ENCODE measurements at regions not wholly inside any gene's neighbourhood (a gene's known extent, or its start where the extent isn't known, plus 50 kb on each side); places are given as distances from the start of the nearest gene placed in this dataset.
A peak's percentile ranks its signal among the peaks of the same experiment; 100 is the strongest.

- Histone ChIP-seq H3K4me3 (replicated peaks in 1 of 4; ENCODE audit: control extremely low read depth in 1 of 4, insufficient read depth in 1 of 4, low read depth in 3 of 4, low read length in 4 of 4) (no peak overlapping the region), H4K20me1 (ENCODE audit: control insufficient read depth, extremely low read depth, insufficient read depth, low read length) (no peaks in the 10 kb centered on the region), H2AFZ (ENCODE audit: low read length) (no peak overlapping the region), H3K9ac (ENCODE audit: insufficient read depth, low read length) (no peak overlapping the region), H3K27ac (ENCODE audit: insufficient read depth, low read length) (no peak overlapping the region), H3K4me1 (ENCODE audit: control insufficient read depth, extremely low read depth, insufficient read depth, low read length) (peaks cover 2% of the 10 kb centered on the region), H3K36me3 (ENCODE audit: control insufficient read depth, insufficient read depth, low read length) (no peaks in the 10 kb centered on the region), H3K4me2 (ENCODE audit: extremely low read depth, insufficient read depth, low read length) (no peak overlapping the region), H3K79me2 (ENCODE audit: control insufficient read depth, insufficient read depth, low read length) (no peaks in the 10 kb centered on the region), H3K27me3 (ENCODE audit: control insufficient read depth, insufficient read depth, low read length) (no peaks in the 10 kb centered on the region), H3K9me3 (ENCODE audit: control insufficient read depth, insufficient read depth, low read depth, low read length) (no peaks in the 10 kb centered on the region)
- TF ChIP-seq CTCF (conservative IDR thresholded peaks at IDR 0.05 in 1 of 2, IDR thresholded peaks at IDR 0.05 in 1 of 2; ENCODE audit: low read depth in 1 of 2, low read length in 2 of 2) (no peak), EZH2 (IDR thresholded peaks at IDR 0.05; ENCODE audit: low read length, missing control alignments) (no peak)
- DNase-seq (ENCODE audit: low read depth in 2 of 2) = no peak
These were observed 189.1 kb upstream of the TCF21 start for GRCh38 chr6:133699741-133700385.

DNA sequence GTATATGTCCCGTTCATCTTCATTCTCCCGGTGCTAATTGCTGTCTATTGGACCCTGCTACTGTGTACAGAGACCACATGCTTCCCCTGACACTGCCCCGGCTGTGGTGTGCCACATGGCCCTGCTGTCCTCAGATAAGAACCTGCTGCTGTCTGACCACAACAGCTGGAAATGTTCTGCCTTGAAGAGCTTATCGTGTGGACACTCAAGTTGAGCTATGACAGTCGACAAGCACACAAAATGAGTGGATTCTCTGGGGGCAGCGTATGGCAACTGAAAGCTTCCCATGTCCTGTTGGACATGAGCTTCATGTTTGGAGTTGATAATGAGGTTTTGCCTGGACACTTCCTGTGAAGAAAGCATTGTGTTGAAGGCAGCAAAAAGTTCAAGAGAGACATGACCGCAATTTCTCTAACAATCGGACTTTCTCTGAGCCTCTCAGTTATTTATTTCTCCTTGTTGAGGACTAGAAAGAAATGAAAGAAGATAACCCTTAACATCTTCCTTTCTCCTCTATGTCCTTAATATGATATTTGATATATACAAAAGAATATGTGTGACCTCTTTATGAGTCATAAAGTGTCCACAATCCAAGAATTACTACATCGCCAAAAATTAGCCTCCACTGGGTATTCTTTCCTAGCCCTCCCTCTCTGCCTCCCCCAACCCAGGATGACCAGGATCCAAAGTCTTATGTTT is 187.1 kb upstream of the TCF21 start:
- no peaks in the 10 kb centered on the region for H3K79me2 ChIP-seq (ENCODE audit: control insufficient read depth, insufficient read depth, low read length)
- no peak overlapping the region for H3K9ac ChIP-seq (ENCODE audit: insufficient read depth, low read length)
- no peaks in the 10 kb centered on the region for H3K27me3 ChIP-seq (ENCODE audit: control insufficient read depth, insufficient read depth, low read length)
- H4K20me1 ChIP-seq (ENCODE audit: control insufficient read depth, extremely low read depth, insufficient read depth, low read length) = no peaks in the 10 kb centered on the region
- H2AFZ ChIP-seq (ENCODE audit: low read length) = peak overlapping the region; percentile 31
- DNase-seq (ENCODE audit: low read depth in 2 of 2) = peak; percentile 39 to 72
- no peak for TF ChIP-seq CTCF (conservative IDR thresholded peaks at IDR 0.05 in 1 of 2, IDR thresholded peaks at IDR 0.05 in 1 of 2; ENCODE audit: low read depth in 1 of 2, low read length in 2 of 2)
- TF ChIP-seq EZH2 (IDR thresholded peaks at IDR 0.05; ENCODE audit: low read length, missing control alignments) = no peak
- H3K9me3 ChIP-seq (ENCODE audit: control insufficient read depth, insufficient read depth, low read depth, low read length) = no peaks in the 10 kb centered on the region
- H3K4me3 ChIP-seq (replicated peaks in 1 of 4; ENCODE audit: control extremely low read depth in 1 of 4, insufficient read depth in 1 of 4, low read depth in 3 of 4, low read length in 4 of 4) = no peak overlapping the region
- no peaks in the 10 kb centered on the region for H3K36me3 ChIP-seq (ENCODE audit: control insufficient read depth, insufficient read depth, low read length)
- H3K4me1 ChIP-seq (ENCODE audit: control insufficient read depth, extremely low read depth, insufficient read depth, low read length) = peaks cover 4% of the 10 kb centered on the region
- no peak overlapping the region for H3K4me2 ChIP-seq (ENCODE audit: extremely low read depth, insufficient read depth, low read length)
- no peak overlapping the region for H3K27ac ChIP-seq (ENCODE audit: insufficient read depth, low read length)

- no peaks in the 10 kb centered on the region for H4K20me1 ChIP-seq (ENCODE audit: control insufficient read depth, extremely low read depth, insufficient read depth, low read length)
- H3K4me1 ChIP-seq (ENCODE audit: control insufficient read depth, extremely low read depth, insufficient read depth, low read length) = peaks cover 6% of the 10 kb centered on the region
- peak; percentile 30 to 54 for DNase-seq (ENCODE audit: low read depth in 2 of 2)
- no peaks in the 10 kb centered on the region for H3K9me3 ChIP-seq (ENCODE audit: control insufficient read depth, insufficient read depth, low read depth, low read length)
- H3K4me3 ChIP-seq (replicated peaks in 1 of 4; ENCODE audit: control extremely low read depth in 1 of 4, insufficient read depth in 1 of 4, low read depth in 3 of 4, low read length in 4 of 4) = no peak overlapping the region
- H2AFZ ChIP-seq (ENCODE audit: low read length) = no peak overlapping the region
- TF ChIP-seq EZH2 (IDR thresholded peaks at IDR 0.05; ENCODE audit: low read length, missing control alignments) (no peak), CTCF (conservative IDR thresholded peaks at IDR 0.05 in 1 of 2, IDR thresholded peaks at IDR 0.05 in 1 of 2; ENCODE audit: low read depth in 1 of 2, low read length in 2 of 2) (no peak)
- no peak overlapping the region for H3K4me2 ChIP-seq (ENCODE audit: extremely low read depth, insufficient read depth, low read length)
- H3K27ac ChIP-seq (ENCODE audit: insufficient read depth, low read length) = peak overlapping the region; percentile 43
- no peaks in the 10 kb centered on the region for H3K27me3 ChIP-seq (ENCODE audit: control insufficient read depth, insufficient read depth, low read length)
- no peaks in the 10 kb centered on the region for H3K36me3 ChIP-seq (ENCODE audit: control insufficient read depth, insufficient read depth, low read length)
- H3K79me2 ChIP-seq (ENCODE audit: control insufficient read depth, insufficient read depth, low read length) = no peaks in the 10 kb centered on the region
- H3K9ac ChIP-seq (ENCODE audit: insufficient read depth, low read length) = no peak overlapping the region
These were observed 184.5 kb upstream of the TCF21 start for GRCh38 chr6:133704371-133704770.

Measured in fibroblast of lung (primary cell).